HS-27A (cell line): ENCODE measurements at regions not wholly inside any gene's neighbourhood (a gene's known extent, or its start where the extent isn't known, plus 50 kb on each side); places are given as distances from the start of the nearest gene placed in this dataset.
"Not testable (repeated sequence)": the region's sequence is repeated elsewhere in the genome, so short reads cannot be mapped to it uniquely, and the experiment has no call there.

Experiments used
- DNase-seq: peaks from one replicate; pipeline ENCODE4 v3.0.0-alpha.2; 2012; ENCODE audit warnings: low read depth, missing footprints

DNA sequence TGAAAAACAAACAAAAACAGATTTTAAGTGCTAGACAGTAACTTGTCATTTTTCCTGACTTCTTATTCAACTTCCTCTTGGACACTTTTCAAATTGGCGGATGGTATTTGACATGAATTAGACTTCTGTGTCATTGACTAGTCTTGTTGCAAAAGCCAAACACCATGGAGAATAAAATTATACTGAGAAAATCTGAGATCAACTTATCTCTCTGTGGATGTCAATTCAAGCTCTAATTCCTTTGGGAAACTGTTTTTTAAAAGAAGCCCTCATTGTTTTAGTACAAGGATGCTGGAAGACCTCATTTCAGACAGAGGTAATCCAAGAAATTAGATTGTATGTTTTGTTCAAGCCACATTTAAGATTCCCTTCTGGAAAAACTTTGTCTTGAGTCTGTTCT is 831.0 kb downstream of the SEMA5A start:
- DNase-seq, result no peak

DNA sequence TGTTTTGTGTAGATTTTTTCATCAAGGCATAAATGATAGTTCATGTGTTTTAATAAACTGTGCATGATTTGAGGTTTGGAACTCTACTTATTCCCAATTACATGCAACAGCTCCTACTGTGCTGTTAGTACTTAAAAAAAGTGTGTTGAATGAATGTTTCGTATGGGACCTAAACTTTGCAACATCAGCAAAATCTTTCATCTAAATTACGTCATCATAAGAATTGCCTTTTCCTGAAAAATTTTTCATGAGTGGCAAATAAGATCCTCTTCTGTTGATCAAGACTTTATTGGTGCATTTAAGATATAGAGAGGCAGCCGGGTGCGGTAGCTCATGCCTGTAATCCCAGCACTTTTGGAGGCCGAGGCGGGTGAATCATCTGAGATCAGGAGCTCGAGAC is 826.1 kb downstream of the SEMA5A start:
- DNase-seq, result no peak

DNA sequence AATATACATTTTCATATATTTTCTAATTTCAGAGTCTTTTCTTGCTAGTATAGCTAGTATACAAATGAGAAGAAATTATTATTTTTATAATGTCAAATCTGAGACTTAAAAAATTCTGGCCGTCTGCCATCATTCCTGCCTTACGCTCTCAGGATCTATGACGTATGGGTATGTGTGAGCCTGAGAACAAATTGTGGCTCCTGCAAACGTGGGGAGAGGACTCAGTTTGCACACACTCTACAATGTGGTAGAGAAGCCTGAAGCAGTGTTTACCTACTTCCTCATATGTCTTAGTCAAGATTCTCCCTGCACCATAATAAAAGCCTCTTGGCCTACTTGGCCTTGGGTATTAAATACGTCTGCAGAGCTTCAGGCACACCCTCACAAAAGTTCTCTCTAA is 825.4 kb downstream of the SEMA5A start:
- DNase-seq, result no peak

DNA sequence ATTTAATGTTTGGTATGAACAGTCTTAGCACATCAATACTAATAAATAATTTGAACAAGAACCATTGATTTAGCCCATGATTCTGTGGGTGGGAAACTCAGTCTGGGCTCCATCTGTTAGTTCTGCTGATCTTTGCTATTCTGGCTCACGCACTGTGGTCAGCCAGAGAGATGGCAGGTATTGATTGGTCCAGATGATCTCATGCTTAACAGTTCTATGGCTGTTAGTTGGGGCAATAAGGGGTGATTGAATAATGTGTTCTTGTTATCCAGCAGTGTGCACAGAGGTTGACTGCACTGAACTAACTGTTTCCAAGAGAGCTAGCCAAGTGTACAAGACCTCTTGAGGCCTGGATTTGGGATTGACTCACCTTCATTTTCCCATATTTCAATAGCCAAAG is 824.3 kb downstream of the SEMA5A start:
- no peak for DNase-seq

DNA sequence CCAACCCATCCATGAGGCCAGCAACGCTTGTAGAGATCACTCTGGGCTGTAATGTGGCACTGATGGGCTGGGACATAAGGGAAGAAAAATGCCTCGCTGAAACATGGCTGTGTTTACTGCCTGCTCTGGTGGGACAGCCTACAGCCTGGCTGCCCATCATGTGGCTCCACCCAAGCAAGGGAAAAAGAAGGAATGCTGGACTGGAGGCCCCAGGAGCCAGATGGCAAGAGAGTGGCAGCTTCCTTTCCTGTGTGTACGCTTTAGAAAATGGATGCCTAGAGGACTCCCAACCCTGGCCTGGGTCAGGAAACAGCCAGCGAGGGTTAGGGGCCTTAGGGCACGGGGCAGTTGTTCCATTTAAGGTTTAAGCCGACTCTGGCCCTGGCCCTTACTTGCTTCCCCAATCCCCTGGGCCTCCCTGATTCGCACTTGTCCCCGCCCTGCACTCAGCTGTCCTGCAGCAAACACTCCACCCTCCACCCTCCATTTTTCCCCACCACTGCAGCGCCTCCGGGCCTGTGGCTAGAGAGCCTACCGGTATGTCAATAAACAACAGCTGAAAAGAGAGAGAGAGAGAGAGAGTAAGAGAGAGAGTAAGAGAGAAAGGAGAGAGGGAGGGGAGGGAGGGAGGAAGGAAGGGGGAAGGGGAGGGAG is 819.4 kb downstream of the SEMA5A start:
- no peak for DNase-seq

DNA sequence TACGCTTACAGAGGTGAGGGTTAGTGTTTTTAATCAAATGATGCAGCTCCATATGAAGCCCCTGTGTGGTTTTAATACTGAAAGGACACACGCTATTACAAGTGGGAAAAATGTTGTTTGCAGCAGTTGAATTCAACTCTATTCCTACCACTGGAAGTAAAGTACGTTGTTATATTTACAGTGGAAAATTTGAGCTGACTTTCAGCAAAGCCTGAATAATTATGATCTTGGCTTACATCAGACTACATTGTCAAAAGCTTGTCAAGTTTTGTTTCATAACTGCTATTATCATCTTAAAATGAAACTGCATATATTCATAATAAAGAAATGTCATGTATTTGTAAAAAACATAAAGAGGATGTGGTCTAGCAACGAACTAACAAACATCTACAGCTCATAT is 818.5 kb downstream of the SEMA5A start:
- no peak for DNase-seq

DNA sequence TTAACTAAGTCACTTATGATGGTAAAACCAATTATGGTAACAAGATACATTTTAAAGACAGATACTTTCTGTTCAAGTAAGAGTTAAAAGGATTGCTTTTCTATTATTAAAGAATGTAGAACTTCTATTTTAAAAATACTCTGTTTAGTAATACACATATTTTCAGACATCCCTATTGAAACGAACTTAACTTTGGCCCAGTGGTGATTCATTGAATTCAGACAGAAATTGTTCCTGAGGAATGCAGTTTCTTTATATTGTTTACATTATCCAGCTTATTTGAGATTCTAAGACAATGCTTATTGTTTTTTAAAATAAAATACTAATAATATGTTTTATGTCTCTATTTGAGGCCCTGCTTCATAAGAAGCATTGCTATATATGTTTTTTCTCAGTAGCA is 816.4 kb downstream of the SEMA5A start:
- no peak for DNase-seq

DNA sequence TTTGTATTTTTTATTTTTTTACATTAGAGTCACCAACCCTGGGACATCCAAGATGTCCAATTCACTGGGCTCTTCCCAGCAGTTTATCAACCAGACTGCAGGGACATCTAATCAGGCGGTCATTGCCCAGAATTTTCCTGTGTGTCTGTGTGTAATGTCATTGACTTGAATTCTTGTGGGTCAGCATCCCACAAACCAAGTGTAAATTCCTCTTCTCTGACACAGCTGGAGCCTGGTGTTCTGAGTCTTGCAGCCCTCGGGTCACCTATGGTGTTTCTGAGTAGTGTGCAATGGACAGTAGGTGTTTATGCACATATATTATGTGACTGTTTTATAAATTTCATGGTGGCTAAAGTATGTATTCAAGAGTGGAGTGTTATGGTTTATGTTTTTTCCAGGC is 815.7 kb downstream of the SEMA5A start:
- DNase-seq, result peak; percentile 33

DNA sequence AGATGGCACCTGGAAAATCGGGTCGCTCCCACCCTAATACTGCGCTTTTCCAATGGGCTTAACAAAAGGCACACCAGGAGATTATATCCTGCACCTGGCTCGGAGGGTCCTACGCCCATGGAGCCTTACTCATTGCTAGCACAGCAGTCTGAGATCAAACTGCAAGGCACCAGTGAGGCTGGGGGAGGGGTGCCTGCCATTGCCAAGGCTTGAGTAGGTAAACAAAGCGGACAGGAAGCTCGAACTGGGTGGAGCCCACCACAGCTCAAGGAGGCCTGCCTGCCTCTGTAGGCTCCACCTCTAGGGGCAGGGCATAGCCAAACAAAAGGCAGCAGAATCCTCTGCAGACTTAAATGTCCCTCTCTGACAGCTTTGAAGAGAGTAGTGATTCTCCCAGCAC is 814.8 kb downstream of the SEMA5A start:
- DNase-seq, result not testable (repeated sequence)

DNA sequence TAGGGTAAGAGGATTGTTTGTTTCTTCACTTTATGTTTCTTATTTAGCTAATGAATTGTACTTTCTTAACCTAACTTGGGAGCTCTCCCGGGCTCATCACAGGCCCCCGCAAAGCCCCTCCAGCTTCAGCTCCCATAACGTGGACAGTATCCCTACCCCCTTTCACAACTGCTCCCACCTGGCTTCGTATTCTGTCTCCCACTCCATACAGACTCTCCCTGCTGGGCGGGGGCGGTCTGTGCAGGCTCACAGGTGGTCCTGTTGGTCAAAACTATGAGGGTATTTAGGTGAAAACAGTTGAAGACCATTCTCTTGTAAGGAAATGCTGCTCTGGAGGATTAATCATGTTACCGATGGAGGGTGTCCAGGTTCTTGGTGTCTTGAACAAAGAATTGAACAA is 805.3 kb downstream of the SEMA5A start:
- no peak for DNase-seq

DNA sequence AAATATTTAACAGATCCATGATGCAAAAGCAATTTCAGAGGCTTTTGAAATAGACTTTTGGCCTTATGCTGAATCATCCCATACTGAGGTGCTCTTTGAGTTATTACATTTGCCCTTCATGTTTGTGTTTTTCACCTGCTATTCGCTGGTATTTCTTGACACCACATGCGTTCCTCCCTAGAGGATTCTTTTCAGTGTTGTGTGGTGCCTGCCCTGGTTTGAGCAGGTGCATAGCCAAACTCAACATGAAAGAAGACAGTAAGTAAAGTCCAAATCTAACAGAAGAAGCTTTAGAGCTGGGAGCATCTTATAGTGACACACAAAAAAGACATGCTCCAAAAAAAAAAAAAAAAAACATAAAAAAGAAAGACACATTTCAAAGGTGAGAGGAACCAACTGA is 796.3 kb downstream of the SEMA5A start:
- DNase-seq, result no peak

DNA sequence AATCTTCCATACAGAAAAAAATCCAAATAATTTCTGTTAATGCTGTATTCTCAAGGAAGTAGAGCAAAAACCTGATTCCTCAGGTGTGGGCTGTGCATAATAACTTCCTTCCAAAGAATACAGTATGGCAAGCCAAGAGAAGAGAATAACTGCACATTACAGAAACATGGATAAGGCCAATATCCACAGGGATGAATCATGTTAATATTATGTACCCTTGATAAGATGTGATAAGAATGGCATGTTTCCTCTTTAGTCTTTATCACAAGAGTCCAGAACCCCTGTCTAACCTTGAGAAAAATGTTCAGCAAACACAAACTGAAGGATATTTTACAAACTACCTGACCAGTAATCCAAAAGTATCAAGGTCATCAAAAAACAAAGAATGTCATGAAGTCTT is 795.8 kb downstream of the SEMA5A start:
- no peak for DNase-seq

DNA sequence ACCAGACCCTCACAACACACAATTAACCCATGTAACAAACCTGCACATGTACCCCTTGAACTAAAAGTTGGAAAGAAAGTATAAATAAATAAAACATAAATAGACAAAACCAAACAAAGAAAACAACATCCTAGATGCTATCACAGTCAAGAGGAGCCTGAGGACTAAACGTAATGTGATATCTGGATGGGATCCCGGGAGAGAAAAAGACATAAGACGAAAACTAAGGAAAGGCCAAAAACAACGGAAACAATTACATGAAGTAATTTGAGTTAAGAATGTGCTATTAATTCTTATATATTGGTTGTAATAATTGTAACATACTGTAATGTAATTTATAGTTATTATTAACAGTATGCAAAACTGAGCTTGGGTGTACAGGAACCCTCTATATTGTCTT is 793.9 kb downstream of the SEMA5A start:
- DNase-seq, result no peak

DNA sequence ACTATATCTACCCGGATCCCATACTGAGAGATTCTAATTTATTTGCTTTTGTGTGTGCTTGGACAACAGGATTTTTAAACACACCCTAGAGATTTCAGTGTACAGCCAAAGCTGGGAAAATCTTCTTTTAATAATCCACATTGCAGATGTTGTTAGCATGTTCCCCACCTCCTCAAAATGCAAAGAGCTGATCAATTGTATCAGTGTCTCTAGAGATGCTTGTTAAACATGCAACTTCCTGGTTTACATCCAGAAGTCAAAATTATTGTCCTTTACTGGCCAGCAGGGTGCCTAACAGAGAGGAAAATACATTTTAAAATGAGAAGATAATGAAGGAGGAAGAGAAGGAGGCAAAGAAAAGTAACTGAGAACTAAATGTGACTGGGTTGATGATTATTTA is 793.3 kb downstream of the SEMA5A start:
- DNase-seq, result no peak

DNA sequence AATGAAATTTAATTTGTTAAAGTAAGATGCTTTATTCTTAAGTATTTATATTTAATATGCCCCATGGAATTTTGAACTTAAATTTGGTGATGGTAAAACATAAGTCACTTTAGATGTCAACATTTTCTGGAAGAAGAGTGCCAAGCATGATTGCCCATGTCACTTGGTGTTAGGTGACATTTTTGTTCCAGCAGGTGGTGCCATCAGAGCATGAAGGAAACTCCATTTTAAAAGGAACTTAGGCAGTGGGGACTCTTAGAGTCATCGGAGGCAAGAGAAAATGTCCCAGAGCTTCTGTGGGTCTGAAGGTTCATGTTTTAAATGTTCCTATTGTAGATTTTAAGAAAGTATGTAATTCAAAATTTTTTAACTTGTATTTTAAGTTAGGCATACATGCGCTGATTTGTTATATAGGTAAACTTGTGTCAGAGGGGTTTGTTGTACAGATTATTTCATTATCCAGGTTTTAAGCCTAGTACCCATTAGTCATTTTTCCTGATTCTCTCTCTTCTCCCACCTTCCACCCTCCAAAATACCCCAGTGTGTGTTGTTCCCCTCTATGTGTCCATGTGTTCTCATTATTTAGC is 789.3 kb downstream of the SEMA5A start:
- DNase-seq, result peak; percentile 43

DNA sequence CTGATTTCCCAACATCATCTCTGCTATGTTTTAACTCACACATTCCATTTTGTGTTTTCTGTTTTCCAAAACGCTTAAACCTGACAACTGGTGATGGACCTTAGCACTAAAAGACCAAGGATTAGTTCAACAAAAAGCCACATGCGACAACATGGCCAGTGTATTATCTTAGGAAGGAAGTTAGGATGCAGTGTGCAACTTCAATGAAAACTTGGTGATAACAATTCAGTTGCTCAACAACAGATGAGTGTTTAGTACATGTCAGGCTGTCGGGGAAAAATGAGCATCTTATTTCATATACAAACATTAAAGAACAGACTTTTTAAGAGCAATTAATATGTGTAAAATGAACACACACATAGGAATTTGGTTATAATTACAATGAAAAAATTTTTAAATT is 780.0 kb downstream of the SEMA5A start:
- no peak for DNase-seq

DNA sequence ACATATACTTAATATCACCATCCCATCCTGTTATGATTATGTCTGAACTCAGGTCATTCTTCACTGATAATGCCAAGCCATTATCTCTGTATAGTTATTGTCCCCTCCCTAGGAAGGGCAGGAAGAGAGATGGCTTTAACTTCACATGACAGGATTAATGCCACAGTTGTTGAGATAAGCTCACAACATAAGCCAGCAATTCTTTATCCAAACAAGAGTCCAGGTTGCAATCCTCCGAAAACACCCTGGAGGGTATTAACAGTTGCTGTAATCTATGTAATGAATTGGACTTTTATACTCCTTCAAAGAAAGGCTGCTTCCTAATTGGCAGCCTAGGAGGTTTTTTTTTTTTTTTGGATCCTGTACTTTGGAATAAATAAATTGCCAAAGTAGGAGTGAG is 779.4 kb downstream of the SEMA5A start:
- DNase-seq, result no peak

DNA sequence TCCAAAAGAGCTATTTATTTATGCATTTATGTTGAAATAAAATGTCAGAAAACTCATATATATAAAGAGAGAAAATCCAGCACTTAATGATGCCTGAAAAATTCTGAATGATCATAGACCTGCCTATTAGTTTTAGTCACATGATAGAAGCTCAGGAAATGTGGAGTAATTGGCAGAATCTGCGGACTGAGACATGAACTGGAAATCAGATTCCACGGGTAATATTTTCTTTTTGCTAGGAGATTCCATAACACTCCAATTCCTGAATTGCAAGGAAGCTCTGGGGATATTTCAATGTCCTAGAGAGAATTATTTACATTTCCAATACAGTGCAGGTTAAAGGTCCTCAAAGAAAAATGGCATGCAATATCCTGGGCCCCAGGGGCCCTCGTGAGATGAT is 778.8 kb downstream of the SEMA5A start:
- no peak for DNase-seq

DNA sequence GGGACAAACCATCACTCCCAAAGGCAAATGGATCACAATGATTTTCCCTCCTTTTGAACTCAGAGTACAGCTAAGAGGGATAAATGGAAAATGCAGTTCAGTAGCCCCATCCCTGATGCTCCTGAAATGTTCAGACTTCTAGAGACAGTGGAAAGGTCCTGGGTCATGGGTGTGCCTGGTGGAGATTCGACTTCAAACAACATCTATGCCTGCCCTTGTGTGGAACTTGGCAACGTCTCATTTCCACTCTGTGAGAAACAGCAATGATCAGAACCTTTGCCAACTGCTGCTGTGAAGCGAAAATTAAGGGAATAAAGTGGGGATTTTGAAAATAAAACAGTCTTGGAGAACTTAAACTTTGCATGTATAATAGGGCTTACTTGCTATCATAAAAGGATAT is 778.1 kb downstream of the SEMA5A start:
- no peak for DNase-seq

DNA sequence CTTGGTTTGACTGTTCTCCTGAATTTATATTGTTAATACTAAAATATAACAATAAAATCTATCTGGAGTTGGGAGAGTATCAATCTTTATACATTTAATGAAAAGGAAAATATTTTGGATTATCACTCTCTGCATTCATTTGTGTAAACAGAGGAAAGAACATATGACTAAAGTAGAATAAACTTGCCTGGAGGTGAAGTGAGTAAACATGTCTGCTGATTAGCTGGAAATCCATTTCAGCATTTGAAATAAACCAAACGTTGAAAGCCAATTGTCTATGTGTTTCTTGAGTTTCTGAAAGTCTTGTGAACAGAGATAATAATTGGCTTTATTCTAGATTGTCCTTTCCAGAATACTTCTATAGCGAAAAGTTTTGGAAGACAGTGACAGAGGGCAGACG is 776.2 kb downstream of the SEMA5A start:
- no peak for DNase-seq

DNA sequence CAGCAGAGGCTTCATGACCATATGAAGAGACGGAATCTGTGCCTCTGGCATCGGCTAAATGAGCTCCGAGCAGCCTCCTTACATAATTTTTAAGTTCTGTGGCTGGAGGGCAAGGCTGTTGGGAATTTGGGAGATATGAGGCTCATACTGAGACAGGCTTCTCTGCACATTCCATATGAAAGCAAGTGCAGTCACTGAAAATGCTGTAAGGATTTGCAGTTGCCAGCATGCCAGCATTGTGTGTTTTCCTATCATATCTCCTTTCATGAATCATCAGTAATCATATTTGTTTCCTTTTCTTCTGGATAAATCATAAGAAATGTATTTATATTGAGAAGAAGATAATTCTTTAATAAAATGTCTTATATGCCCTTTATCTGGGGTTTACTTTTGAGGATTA is 775.4 kb downstream of the SEMA5A start:
- DNase-seq, result no peak

DNA sequence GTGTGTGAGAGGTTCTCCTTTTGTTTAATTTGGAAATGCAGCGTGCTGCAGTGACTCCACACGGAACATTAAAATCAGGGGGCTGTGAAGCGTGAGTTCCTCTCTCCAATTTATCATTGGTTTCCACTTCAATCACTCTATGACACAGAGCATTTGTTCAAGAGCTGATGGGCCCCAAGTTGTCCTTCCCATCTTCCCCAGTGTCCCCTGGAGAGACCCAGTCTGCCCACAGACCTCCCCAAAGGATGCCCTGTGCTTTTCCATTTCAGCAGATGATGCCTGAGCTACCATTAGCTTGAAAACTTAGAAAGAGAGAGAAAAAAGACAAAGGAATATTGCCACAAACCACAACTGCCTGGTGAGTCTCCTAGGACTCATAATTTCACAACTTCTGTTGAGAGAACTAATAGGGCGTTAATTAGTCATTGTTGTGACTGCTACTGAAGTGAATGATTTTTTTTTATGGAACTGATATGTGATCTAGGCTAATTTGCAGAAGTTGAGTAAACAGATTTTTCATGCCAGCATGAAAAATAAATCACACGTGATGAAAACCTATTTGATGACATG is 772.7 kb downstream of the SEMA5A start:
- DNase-seq, result no peak

DNA sequence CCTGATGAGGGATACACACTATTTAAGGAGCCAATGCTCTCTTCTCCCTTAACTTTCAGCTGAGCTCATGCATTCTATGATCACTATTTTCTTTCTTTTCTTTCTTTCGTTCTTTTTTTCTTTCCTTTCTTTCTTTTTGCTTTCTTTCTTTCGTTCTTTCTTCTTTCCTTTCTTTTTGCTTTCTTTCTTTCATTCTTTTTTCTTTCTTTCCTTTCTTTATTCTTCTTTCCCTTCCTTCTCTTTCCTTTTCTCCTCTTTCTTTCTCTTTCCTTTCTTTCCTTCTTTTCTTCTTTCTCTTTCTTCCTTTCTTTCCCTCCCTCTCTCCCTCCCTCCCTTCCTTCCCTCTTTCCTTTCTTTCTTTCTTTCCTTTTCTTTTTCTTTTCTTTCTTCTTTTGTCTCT is 761.2 kb downstream of the SEMA5A start:
- no peak for DNase-seq

DNA sequence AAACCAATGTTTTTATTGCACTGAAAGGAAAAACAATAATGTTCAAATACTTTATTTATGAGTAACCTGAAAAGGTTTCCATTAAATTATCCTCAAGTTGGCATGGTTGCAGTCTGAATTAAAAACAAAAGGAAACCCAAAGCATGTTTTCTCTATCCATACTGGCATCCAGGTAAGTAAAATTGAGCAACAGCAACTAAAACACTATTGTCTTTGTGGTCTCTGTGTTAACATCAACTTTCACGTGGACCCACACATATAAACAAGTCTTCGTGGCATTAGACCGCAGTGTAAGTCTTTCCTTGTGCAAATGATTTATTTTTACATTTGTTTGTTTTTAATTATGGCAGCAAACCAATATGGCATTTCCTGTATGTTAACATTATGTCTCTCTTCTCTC is 757.6 kb downstream of the SEMA5A start:
- no peak for DNase-seq
